Peyer's patch (tissue), 4 donors: ENCODE measurements at regions not wholly inside any gene's neighbourhood (a gene's known extent, or its start where the extent isn't known, plus 50 kb on each side); places are given as distances from the start of the nearest gene placed in this dataset.

Source experiments
- DNase-seq, 3 donors: peaks; one replicate each; pipeline ENCODE4 v3.0.0-alpha.2; 2017 to 2019
- H3K27ac ChIP-seq, 4 donors: fragments of 200-600 bp; sonication (generic); one replicate each; pipeline ENCODE4 v1.5.1; 2016 to 2019
- H3K27me3 ChIP-seq, 2 donors: fragments of 200-600 bp; sonication (generic); one replicate each; pipeline ENCODE4 v1.5.1; 2019
- H3K36me3 ChIP-seq, 3 donors: fragments of 200-600 bp; sonication (generic); one replicate each; pipeline ENCODE4 v1.5.1; 2016 to 2019
- H3K4me1 ChIP-seq, 4 donors: fragments of 200-600 bp; sonication (generic); one replicate each; pipeline ENCODE4 v1.5.1; 2016 to 2019
- H3K4me3 ChIP-seq, 4 donors: fragments of 200-600 bp; sonication (generic); 1 replicate in 3 of 4; 2 replicates in 1 of 4; pipeline ENCODE4 v1.5.1; 2016 to 2019; ENCODE audit warnings: mild to moderate bottlenecking in 1 of 4
- H3K9me3 ChIP-seq, 4 donors: fragments of 200-600 bp; sonication (generic); one replicate each; pipeline ENCODE4 v1.5.1; 2016 to 2019; ENCODE audit warnings: mild to moderate bottlenecking in 1 of 4
- CTCF ChIP-seq, 6 experiments: fragments of 450-650 bp in 4 of 6; fragments of 200-600 bp in 2 of 6; sonication (generic) in 1 of 6; IDR thresholded peaks; one replicate each; pipeline ENCODE4 v1.5.1; 2017 to 2019; ENCODE audit warnings: antibody characterized with exemption in 6 of 6, mild to moderate bottlenecking in 3 of 6, moderate library complexity in 1 of 6
- POLR2A ChIP-seq, 2 donors: fragments of 450-650 bp; IDR thresholded peaks; one replicate each; pipeline ENCODE4 v1.5.1; 2017; ENCODE audit warnings: antibody characterized with exemption in 2 of 2, mild to moderate bottlenecking in 2 of 2, moderate library complexity in 2 of 2

GRCh38 chr1:61604684-61605083, 120.3 kb downstream of the TM2D1 start:
- H3K9me3 ChIP-seq = no peaks in the 10 kb centered on the region
- no peak overlapping the region for H3K4me3 ChIP-seq
- no peaks in the 10 kb centered on the region for H3K36me3 ChIP-seq
- TF ChIP-seq POLR2A (IDR thresholded peaks at IDR 0.05) (no peak), CTCF (IDR thresholded peaks at IDR 0.05) (no peak)
- no peak overlapping the region for H3K27ac ChIP-seq
- H3K27me3 ChIP-seq = no peaks in the 10 kb centered on the region
- no peaks in the 10 kb centered on the region for H3K4me1 ChIP-seq
- no peak for DNase-seq

GRCh38 chr1:61604261-61604660, 120.7 kb downstream of the TM2D1 start:
- H3K4me3 ChIP-seq = no peak overlapping the region
- no peaks in the 10 kb centered on the region for H3K9me3 ChIP-seq
- no peaks in the 10 kb centered on the region for H3K4me1 ChIP-seq
- no peaks in the 10 kb centered on the region for H3K36me3 ChIP-seq
- TF ChIP-seq CTCF (IDR thresholded peaks at IDR 0.05) = no peak
- DNase-seq = no peak
- no peak overlapping the region for H3K27ac ChIP-seq
- no peaks in the 10 kb centered on the region for H3K27me3 ChIP-seq

GRCh38 chr1:61602663-61603062, 122.3 kb downstream of the TM2D1 start:
- TF ChIP-seq CTCF (IDR thresholded peaks at IDR 0.05) (no peak), POLR2A (IDR thresholded peaks at IDR 0.05) (no peak)
- no peak overlapping the region for H3K27ac ChIP-seq
- no peaks in the 10 kb centered on the region for H3K4me1 ChIP-seq
- no peak overlapping the region for H3K4me3 ChIP-seq
- peaks cover 0 to 2% (median 0%) of the 10 kb centered on the region in 4 donors for H3K9me3 ChIP-seq
- no peak for DNase-seq
- no peaks in the 10 kb centered on the region for H3K27me3 ChIP-seq
- no peaks in the 10 kb centered on the region for H3K36me3 ChIP-seq

GRCh38 chr1:61597601-61598000, 127.3 kb downstream of the TM2D1 start:
- no peak for DNase-seq
- H3K36me3 ChIP-seq = no peaks in the 10 kb centered on the region
- no peak overlapping the region for H3K4me3 ChIP-seq
- peaks cover 0 to 3% (median 0%) of the 10 kb centered on the region in 4 donors for H3K9me3 ChIP-seq
- H3K4me1 ChIP-seq = no peaks in the 10 kb centered on the region
- H3K27me3 ChIP-seq = no peaks in the 10 kb centered on the region
- H3K27ac ChIP-seq = no peak overlapping the region
- TF ChIP-seq CTCF (IDR thresholded peaks at IDR 0.05) = no peak
- TF ChIP-seq POLR2A (IDR thresholded peaks at IDR 0.05) = no peak

GRCh38 chr1:61593331-61593730, 131.6 kb downstream of the TM2D1 start:
- H3K27ac ChIP-seq = no peak overlapping the region
- no peaks in the 10 kb centered on the region for H3K4me1 ChIP-seq
- peaks cover 0 to 3% (median 0%) of the 10 kb centered on the region in 4 donors for H3K9me3 ChIP-seq
- TF ChIP-seq CTCF (IDR thresholded peaks at IDR 0.05) (no peak), POLR2A (IDR thresholded peaks at IDR 0.05) (no peak)
- DNase-seq = no peak
- H3K36me3 ChIP-seq = no peaks in the 10 kb centered on the region
- H3K4me3 ChIP-seq = no peak overlapping the region
- no peaks in the 10 kb centered on the region for H3K27me3 ChIP-seq

- no peak for TF ChIP-seq CTCF (IDR thresholded peaks at IDR 0.05)
- TF ChIP-seq POLR2A (IDR thresholded peaks at IDR 0.05) = no peak
- no peaks in the 10 kb centered on the region for H3K27me3 ChIP-seq
- H3K27ac ChIP-seq = peak overlapping the region in 1 of 4 donors; percentile 5
- H3K9me3 ChIP-seq = no peaks in the 10 kb centered on the region
- no peaks in the 10 kb centered on the region for H3K36me3 ChIP-seq
- DNase-seq = no peak
- no peak overlapping the region for H3K4me3 ChIP-seq
- no peaks in the 10 kb centered on the region for H3K4me1 ChIP-seq
These were observed 133.6 kb downstream of the TM2D1 start for GRCh38 chr1:61591351-61591750.
